ENCODE measurements at regions not wholly inside any gene's neighbourhood (a gene's known extent, or its start where the extent isn't known, plus 50 kb on each side); places are given as distances from the start of the nearest gene placed in this dataset.

GRCh38 chr5:158020555-158021418 is 161.8 kb upstream of the CLINT1 start:
- no peaks in the 10 kb centered on the region for H3K36me3 ChIP-seq (ENCODE audit: insufficient read depth, low read length)
- no peak overlapping the region for H3K4me2 ChIP-seq (ENCODE audit: low read length)
- H3K4me3 ChIP-seq (ENCODE audit: low read depth, low read length, poor library complexity, severe bottlenecking): no peak overlapping the region
- no peak overlapping the region for H2AFZ ChIP-seq (ENCODE audit: low read length)
- DNase-seq (ENCODE audit: low spot score): no peak
- H4K20me1 ChIP-seq (ENCODE audit: insufficient read depth, low read length): no peaks in the 10 kb centered on the region
- H3K79me2 ChIP-seq (ENCODE audit: insufficient read depth, low read depth, low read length): no peaks in the 10 kb centered on the region
- H3K9me2 ChIP-seq (ENCODE audit: insufficient read depth, low read length): no peaks in the 10 kb centered on the region
- no peaks in the 10 kb centered on the region for H3K4me1 ChIP-seq (ENCODE audit: insufficient read depth, low read length, poor library complexity, severe bottlenecking)
- no TSS peak for BruUV-seq (replicated peaks)
- H3K27ac ChIP-seq (ENCODE audit: low read depth, low read length, poor library complexity, severe bottlenecking): no peak overlapping the region
- ChIA-PET POLR2A (interaction anchor here (0.6 to 1.2 kb wide), 2 partner anchors 43 to 1520 kb away, joined by 3 to 4 read pairs; no protein-coding TSS in a partner anchor), CTCF (ENCODE audit: unreplicated experiment) (no interaction called here)
- no peaks in the 10 kb centered on the region for H3K9me3 ChIP-seq (ENCODE audit: low read length)
- intact Hi-C loops (cut with micrococcal nuclease; ENCODE audit: unreplicated experiment): no loop called here
- TF ChIP-seq CTCF (conservative IDR thresholded peaks at IDR 0.05; ENCODE audit: low read length) (no peak), EZH2phosphoT487 (IDR thresholded peaks at IDR 0.05; ENCODE audit: borderline replicate concordance, low read depth, low read length) (no peak)

GRCh38 chr5:158017469-158017868 is 158.5 kb upstream of the CLINT1 start:
- H2AFZ ChIP-seq (ENCODE audit: low read length): no peak overlapping the region
- no peak for TF ChIP-seq EZH2phosphoT487 (IDR thresholded peaks at IDR 0.05; ENCODE audit: borderline replicate concordance, low read depth, low read length)
- TF ChIP-seq CTCF (conservative IDR thresholded peaks at IDR 0.05; ENCODE audit: low read length): no peak
- no peak overlapping the region for H3K4me2 ChIP-seq (ENCODE audit: low read length)
- no peak overlapping the region for H3K27ac ChIP-seq (ENCODE audit: low read depth, low read length, poor library complexity, severe bottlenecking)
- intact Hi-C loops (cut with micrococcal nuclease; ENCODE audit: unreplicated experiment): loop anchor here (10.0 kb wide), 1 partner anchor 1117 kb away; no protein-coding TSS in a partner anchor
- CTCF ChIA-PET (ENCODE audit: unreplicated experiment): no interaction called here
- H3K79me2 ChIP-seq (ENCODE audit: insufficient read depth, low read depth, low read length): no peaks in the 10 kb centered on the region
- no peaks in the 10 kb centered on the region for H3K36me3 ChIP-seq (ENCODE audit: insufficient read depth, low read length)
- H3K9me3 ChIP-seq (ENCODE audit: low read length): no peaks in the 10 kb centered on the region
- H4K20me1 ChIP-seq (ENCODE audit: insufficient read depth, low read length): no peaks in the 10 kb centered on the region
- H3K9me2 ChIP-seq (ENCODE audit: insufficient read depth, low read length): no peaks in the 10 kb centered on the region
- no peak for DNase-seq (ENCODE audit: low spot score)
- BruUV-seq (replicated peaks): no TSS peak
- no peak overlapping the region for H3K4me3 ChIP-seq (ENCODE audit: low read depth, low read length, poor library complexity, severe bottlenecking)
- POLR2A ChIA-PET: interaction anchor here (1.0 kb wide), 1 partner anchor 10 kb away, joined by 3 read pairs; no protein-coding TSS in a partner anchor
- no peaks in the 10 kb centered on the region for H3K4me1 ChIP-seq (ENCODE audit: insufficient read depth, low read length, poor library complexity, severe bottlenecking)

- Histone ChIP-seq H2AFZ (ENCODE audit: low read length) (no peak overlapping the region), H3K4me3 (ENCODE audit: low read depth, low read length, poor library complexity, severe bottlenecking) (no peak overlapping the region), H3K9me2 (ENCODE audit: insufficient read depth, low read length) (no peaks in the 10 kb centered on the region), H3K4me2 (ENCODE audit: low read length) (no peak overlapping the region), H3K27ac (ENCODE audit: low read depth, low read length, poor library complexity, severe bottlenecking) (no peak overlapping the region), H3K9me3 (ENCODE audit: low read length) (no peaks in the 10 kb centered on the region), H3K36me3 (ENCODE audit: insufficient read depth, low read length) (no peaks in the 10 kb centered on the region), H3K79me2 (ENCODE audit: insufficient read depth, low read depth, low read length) (no peaks in the 10 kb centered on the region), H3K4me1 (ENCODE audit: insufficient read depth, low read length, poor library complexity, severe bottlenecking) (no peaks in the 10 kb centered on the region), H4K20me1 (ENCODE audit: insufficient read depth, low read length) (no peaks in the 10 kb centered on the region)
- no peak for DNase-seq (ENCODE audit: low spot score)
- no peak for TF ChIP-seq CTCF (conservative IDR thresholded peaks at IDR 0.05; ENCODE audit: low read length)
- BruUV-seq (replicated peaks): no TSS peak
- ChIA-PET CTCF (ENCODE audit: unreplicated experiment) (no interaction called here), POLR2A (interaction anchor here (0.6 kb wide), 1 partner anchor 1632 kb away, joined by 3 read pairs; no protein-coding TSS in a partner anchor)
- intact Hi-C loops (cut with micrococcal nuclease; ENCODE audit: unreplicated experiment): loop anchor here (10.0 kb wide), 1 partner anchor 1120 kb away; no protein-coding TSS in a partner anchor
Observed at GRCh38 chr5:158014372-158014771, 155.4 kb upstream of the CLINT1 start.
